DOHH2 (cell line): ENCODE measurements at regions not wholly inside any gene's neighbourhood (a gene's known extent, or its start where the extent isn't known, plus 50 kb on each side); places are given as distances from the start of the nearest gene placed in this dataset.

ENCODE experiments used
- CTCF ChIP-seq: fragments of 200-600 bp; sonication (generic); IDR thresholded peaks from one replicate; pipeline ENCODE4 v1.5.1; 2014; ENCODE audit warnings: antibody characterized with exemption, mild to moderate bottlenecking, low read depth, low read length; ENCODE audit not compliant: poor library complexity, severe bottlenecking
- EZH2phosphoT487 ChIP-seq: fragments of 200-600 bp; sonication (generic); IDR thresholded peaks from 2 replicates; pipeline ENCODE4 v1.6.1; 2017; ENCODE audit warnings: borderline replicate concordance, mild to moderate bottlenecking, antibody characterized with exemption, low read length, moderate library complexity, mixed read lengths

GRCh38 chr7:25617673-25618072 lies 389.4 kb upstream of the NPVF start:
- TF ChIP-seq EZH2phosphoT487 (no peak), CTCF (no peak)
